Esophagus squamous epithelium (tissue), 4 donors: ENCODE measurements at regions not wholly inside any gene's neighbourhood (a gene's known extent, or its start where the extent isn't known, plus 50 kb on each side); places are given as distances from the start of the nearest gene placed in this dataset.

ENCODE experiments used
- POLR2A ChIP-seq, 4 donors: fragments of 450-650 bp; IDR thresholded peaks; one replicate each; pipeline ENCODE4 v1.6.1; 2017; ENCODE audit warnings: antibody characterized with exemption in 4 of 4, mild to moderate bottlenecking in 4 of 4, moderate library complexity in 3 of 4
- TF ChIP-seq, protein P1 (sequence below), 6 experiments: fragments of 450-650 bp in 4 of 6; fragments of 200-600 bp in 2 of 6; sonication (generic) in 2 of 6; IDR thresholded peaks; one replicate each; pipeline ENCODE4 v1.5.1; 2016 to 2019; ENCODE audit warnings: antibody characterized with exemption in 6 of 6, mild to moderate bottlenecking in 4 of 6, moderate library complexity in 4 of 6

DNA sequence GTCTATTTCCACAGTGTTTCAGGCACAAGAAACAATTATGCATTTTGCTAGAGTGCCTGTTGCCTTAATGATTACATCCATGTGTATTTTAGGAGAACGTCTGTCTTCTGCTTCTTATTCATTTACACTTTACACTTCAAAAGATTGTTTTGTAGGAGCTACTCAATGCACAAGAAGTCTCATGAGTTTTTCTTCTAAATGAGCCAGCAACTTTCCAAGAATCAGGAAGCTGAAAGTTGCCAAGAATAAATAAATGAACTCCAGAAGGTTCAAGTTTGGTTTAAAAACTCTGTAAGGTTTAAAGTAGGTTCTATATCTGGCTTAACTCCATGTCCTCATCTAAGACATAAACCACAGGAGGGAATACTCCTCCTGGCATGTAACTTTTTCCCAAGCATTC is 103.8 kb upstream of the ADPGK start:
- TF ChIP-seq POLR2A (IDR thresholded peaks at IDR 0.05): no peak
- TF ChIP-seq, protein P1, sequence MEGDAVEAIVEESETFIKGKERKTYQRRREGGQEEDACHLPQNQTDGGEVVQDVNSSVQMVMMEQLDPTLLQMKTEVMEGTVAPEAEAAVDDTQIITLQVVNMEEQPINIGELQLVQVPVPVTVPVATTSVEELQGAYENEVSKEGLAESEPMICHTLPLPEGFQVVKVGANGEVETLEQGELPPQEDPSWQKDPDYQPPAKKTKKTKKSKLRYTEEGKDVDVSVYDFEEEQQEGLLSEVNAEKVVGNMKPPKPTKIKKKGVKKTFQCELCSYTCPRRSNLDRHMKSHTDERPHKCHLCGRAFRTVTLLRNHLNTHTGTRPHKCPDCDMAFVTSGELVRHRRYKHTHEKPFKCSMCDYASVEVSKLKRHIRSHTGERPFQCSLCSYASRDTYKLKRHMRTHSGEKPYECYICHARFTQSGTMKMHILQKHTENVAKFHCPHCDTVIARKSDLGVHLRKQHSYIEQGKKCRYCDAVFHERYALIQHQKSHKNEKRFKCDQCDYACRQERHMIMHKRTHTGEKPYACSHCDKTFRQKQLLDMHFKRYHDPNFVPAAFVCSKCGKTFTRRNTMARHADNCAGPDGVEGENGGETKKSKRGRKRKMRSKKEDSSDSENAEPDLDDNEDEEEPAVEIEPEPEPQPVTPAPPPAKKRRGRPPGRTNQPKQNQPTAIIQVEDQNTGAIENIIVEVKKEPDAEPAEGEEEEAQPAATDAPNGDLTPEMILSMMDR (IDR thresholded peaks at IDR 0.05): no peak
